ENCODE measurements at regions not wholly inside any gene's neighbourhood (a gene's known extent, or its start where the extent isn't known, plus 50 kb on each side); places are given as distances from the start of the nearest gene placed in this dataset.

- TF ChIP-seq SPI1 (IDR thresholded peaks at IDR 0.05; ENCODE audit: low read depth, low read length) (no peak), POLR2AphosphoS5 (IDR thresholded peaks at IDR 0.05; ENCODE audit: low read depth, low read length) (no peak), POLR2A (IDR thresholded peaks at IDR 0.05; ENCODE audit: low read depth, low read length) (no peak), TAF1 (IDR thresholded peaks at IDR 0.05; ENCODE audit: low read depth, low read length) (no peak), POU2F2 (IDR thresholded peaks at IDR 0.05; ENCODE audit: low read depth, low read length) (no peak), PAX5 (IDR thresholded peaks at IDR 0.05; ENCODE audit: insufficient read depth, low read length, severe bottlenecking) (no peak)
These were observed 645.2 kb upstream of the USP24 start for GRCh38 chr1:55860326-55860725.
